Keratinocyte (primary cell): ENCODE measurements at regions not wholly inside any gene's neighbourhood (a gene's known extent, or its start where the extent isn't known, plus 50 kb on each side); places are given as distances from the start of the nearest gene placed in this dataset.
"Not testable (repeated sequence)": the region's sequence is repeated elsewhere in the genome, so short reads cannot be mapped to it uniquely, and the experiment has no call there.

ENCODE experiments used
- DNase-seq: peaks from one replicate; pipeline ENCODE4 v3.0.0-alpha.2; 2011; ENCODE audit warnings: low read depth, missing footprints, low spot score
- FAIRE-seq: peaks from 2 replicates; lab custom pipeline; 2011; peaks lifted over from hg19 to GRCh38; lab: Jason Lieb, UNC
- H2AFZ ChIP-seq: 2 replicates; pipeline ENCODE4 v1.6.0; 2012; ENCODE audit warnings: low read length, control low read depth, inconsistent platforms; ENCODE audit not compliant: control insufficient read depth
- H3K27ac ChIP-seq: 2 replicates; pipeline ENCODE4 v1.5.1; 2011; ENCODE audit warnings: low read length; ENCODE audit not compliant: control insufficient read depth, insufficient read depth
- H3K27me3 ChIP-seq: 3 replicates; pipeline ENCODE4 v1.6.0; 2011; ENCODE audit warnings: low read length; ENCODE audit not compliant: control insufficient read depth, insufficient read depth; ENCODE audit errors: extremely low read depth
- H3K36me3 ChIP-seq, 2 experiments: 2 replicates in 1 of 2; 3 replicates in 1 of 2; pipeline ENCODE4 v1.5.1; 2011; ENCODE audit warnings: low read length in 2 of 2, mild to moderate bottlenecking in 1 of 2; ENCODE audit not compliant: control insufficient read depth in 2 of 2, insufficient read depth in 2 of 2; ENCODE audit errors: extremely low read depth in 1 of 2
- H3K4me1 ChIP-seq: 3 replicates; pipeline ENCODE4 v1.5.1; 2011; ENCODE audit warnings: low read length; ENCODE audit not compliant: control insufficient read depth, insufficient read depth; ENCODE audit errors: extremely low read depth
- H3K4me2 ChIP-seq: 3 replicates; pipeline ENCODE4 v1.6.0; 2011; ENCODE audit warnings: low read depth, low read length; ENCODE audit not compliant: control insufficient read depth, insufficient read depth; ENCODE audit errors: extremely low read depth
- H3K4me3 ChIP-seq, 3 experiments: fragments of 200-600 bp in 1 of 3; sonication (generic) in 1 of 3; 2 replicates in 2 of 3; 3 replicates in 1 of 3; pipeline ENCODE4 v1.5.1; 2011 to 2016; ENCODE audit warnings: low read length in 3 of 3, mild to moderate bottlenecking in 3 of 3, control low read depth in 2 of 3, inconsistent platforms in 1 of 3, low read depth in 1 of 3, mixed read lengths in 1 of 3, mixed run types in 1 of 3, moderate library complexity in 1 of 3; ENCODE audit not compliant: control insufficient read depth in 2 of 3, insufficient read depth in 2 of 3; ENCODE audit errors: extremely low read depth in 1 of 3
- H3K79me2 ChIP-seq: 2 replicates; pipeline ENCODE4 v1.6.0; 2012; ENCODE audit warnings: low read length; ENCODE audit not compliant: control insufficient read depth, insufficient read depth
- H3K9ac ChIP-seq: 3 replicates; pipeline ENCODE4 v1.6.0; 2011; ENCODE audit warnings: low read length; ENCODE audit not compliant: control insufficient read depth, insufficient read depth; ENCODE audit errors: extremely low read depth
- H3K9me1 ChIP-seq: 3 replicates; pipeline ENCODE4 v1.6.0; 2011; ENCODE audit warnings: low read length; ENCODE audit not compliant: control insufficient read depth, insufficient read depth; ENCODE audit errors: extremely low read depth
- H3K9me3 ChIP-seq: 2 replicates; pipeline ENCODE4 v1.5.1; 2012; ENCODE audit warnings: low read depth, low read length; ENCODE audit not compliant: control insufficient read depth
- H4K20me1 ChIP-seq: 3 replicates; pipeline ENCODE4 v1.6.0; 2011; ENCODE audit warnings: low read length; ENCODE audit not compliant: control insufficient read depth, insufficient read depth; ENCODE audit errors: extremely low read depth
- CTCF ChIP-seq, 3 experiments: IDR thresholded peaks in 1 of 3; conservative IDR thresholded peaks in 1 of 3; optimal IDR thresholded peaks in 1 of 3; 2 replicates in 2 of 3; 3 replicates in 1 of 3; pipeline versions ENCODE3 to v1.5.1; 2011; ENCODE audit warnings: low read length in 3 of 3, mild to moderate bottlenecking in 3 of 3, moderate library complexity in 2 of 3, control low read depth in 1 of 3, inconsistent platforms in 1 of 3; ENCODE audit not compliant: insufficient read depth in 2 of 3; ENCODE audit errors: extremely low read depth in 1 of 3
- EZH2 ChIP-seq: IDR thresholded peaks from one replicate; pipeline ENCODE4 v1.6.1; 2012; ENCODE audit warnings: inconsistent platforms, mild to moderate bottlenecking, low read length, moderate library complexity
- dilution Hi-C: fragments of 300-500 bp; cut with MboI; formaldehyde crosslinking; loops from one replicate; pipeline ENCODE4 v1.7.0; 2020; ENCODE audit warnings: low sequenced_read_pairs; ENCODE audit not compliant: extremely low pct_ligation_motif_present

- DNase-seq, H3K9me3 ChIP-seq, H2AFZ ChIP-seq, H3K4me3 ChIP-seq, FAIRE-seq, H3K27me3 ChIP-seq, H3K9me1 ChIP-seq, H3K4me1 ChIP-seq, H3K4me2 ChIP-seq, H3K27ac ChIP-seq, dilution Hi-C loops, H4K20me1 ChIP-seq, H3K36me3 ChIP-seq, H3K79me2 ChIP-seq, H3K9ac ChIP-seq: not testable (repeated sequence)
Observed at GRCh38 chr5:11392-11791, 80.6 kb upstream of the PLEKHG4B start.

GRCh38 chr5:11898-12297 is 80.1 kb upstream of the PLEKHG4B start:
- no peak for DNase-seq
- no peaks in the 10 kb centered on the region for H3K4me1 ChIP-seq
- H3K36me3 ChIP-seq, result no peaks in the 10 kb centered on the region
- no peak overlapping the region for H3K4me3 ChIP-seq
- H3K9me3 ChIP-seq, result no peaks in the 10 kb centered on the region
- no peaks in the 10 kb centered on the region for H3K9me1 ChIP-seq
- H3K27me3 ChIP-seq, result no peaks in the 10 kb centered on the region
- no peak overlapping the region for H2AFZ ChIP-seq
- H4K20me1 ChIP-seq, result no peaks in the 10 kb centered on the region
- H3K79me2 ChIP-seq, result no peaks in the 10 kb centered on the region
- no peak overlapping the region for H3K4me2 ChIP-seq
- H3K27ac ChIP-seq, result no peak overlapping the region
- no peak for TF ChIP-seq CTCF (optimal IDR thresholded peaks at IDR 0.05 in 1 of 3, IDR thresholded peaks at IDR 0.05 in 1 of 3, conservative IDR thresholded peaks at IDR 0.05 in 1 of 3; ENCODE audit: extremely low read depth in 1 of 3, insufficient read depth in 2 of 3, low read length in 3 of 3)
- no peak for TF ChIP-seq EZH2
- dilution Hi-C loops, result no loop called here
- H3K9ac ChIP-seq, result no peak overlapping the region
- FAIRE-seq, result no peak

- H3K9me1 ChIP-seq, result no peaks in the 10 kb centered on the region
- TF ChIP-seq CTCF (optimal IDR thresholded peaks at IDR 0.05 in 1 of 3, IDR thresholded peaks at IDR 0.05 in 1 of 3, conservative IDR thresholded peaks at IDR 0.05 in 1 of 3; ENCODE audit: extremely low read depth in 1 of 3, insufficient read depth in 2 of 3, low read length in 3 of 3), result peak in 1 of 3 experiments; percentile 37
- TF ChIP-seq EZH2, result no peak
- FAIRE-seq (no peak), DNase-seq (no peak)
- H3K9ac ChIP-seq, result no peak overlapping the region
- no peaks in the 10 kb centered on the region for H3K36me3 ChIP-seq
- H2AFZ ChIP-seq, result no peak overlapping the region
- dilution Hi-C loops, result no loop called here
- no peaks in the 10 kb centered on the region for H3K79me2 ChIP-seq
- H3K4me3 ChIP-seq, result no peak overlapping the region
- H3K9me3 ChIP-seq, result no peaks in the 10 kb centered on the region
- H3K27ac ChIP-seq, result no peak overlapping the region
- no peaks in the 10 kb centered on the region for H4K20me1 ChIP-seq
- no peaks in the 10 kb centered on the region for H3K4me1 ChIP-seq
- no peak overlapping the region for H3K4me2 ChIP-seq
- no peaks in the 10 kb centered on the region for H3K27me3 ChIP-seq
Observed at GRCh38 chr5:13234-13633, 78.7 kb upstream of the PLEKHG4B start.

GRCh38 chr5:14676-15075 is 77.3 kb upstream of the PLEKHG4B start:
- H2AFZ ChIP-seq, dilution Hi-C loops, H3K4me2 ChIP-seq, H3K9me3 ChIP-seq, H3K9me1 ChIP-seq, H3K4me1 ChIP-seq, H3K79me2 ChIP-seq, H3K36me3 ChIP-seq, H3K27ac ChIP-seq, H4K20me1 ChIP-seq, DNase-seq, H3K9ac ChIP-seq, H3K27me3 ChIP-seq, H3K4me3 ChIP-seq, FAIRE-seq: not testable (repeated sequence)
